OCI-LY3 (cell line): ENCODE measurements at regions not wholly inside any gene's neighbourhood (a gene's known extent, or its start where the extent isn't known, plus 50 kb on each side); places are given as distances from the start of the nearest gene placed in this dataset.

ENCODE experiments used
- H2AFZ ChIP-seq: fragments of 200-600, 300-600 bp; shearing (Covaris generic); 2 replicates; pipeline ENCODE4 v1.6.0; 2014; ENCODE audit warnings: antibody characterized with exemption, low read depth, low read length
- H3K27ac ChIP-seq: fragments of 200-600, 300-600 bp; sonication (generic); 2 replicates; pipeline ENCODE4 v1.5.1; 2014; ENCODE audit warnings: mild to moderate bottlenecking, low read length, moderate library complexity, mixed read lengths
- H3K27me3 ChIP-seq: fragments of 200-600, 300-600 bp; sonication (generic); 2 replicates; pipeline ENCODE4 v1.6.1; 2014; ENCODE audit warnings: low read depth, low read length, mixed read lengths
- H3K36me3 ChIP-seq: fragments of 200-600, 300-600 bp; sonication (generic); replicated peaks from 2 replicates; pipeline ENCODE3; 2014; ENCODE audit warnings: low read depth, low read length, mixed read lengths
- H3K4me1 ChIP-seq: fragments of 300-600, 200-600 bp; sonication (generic); 2 replicates; pipeline ENCODE4 v1.6.1; 2014; ENCODE audit warnings: low read length, mixed read lengths
- H3K4me2 ChIP-seq: fragments of 200-600, 300-600 bp; sonication (generic); 2 replicates; pipeline ENCODE4 v1.6.1; 2014; ENCODE audit warnings: low read length, mixed read lengths
- H3K4me3 ChIP-seq: fragments of 300-600, 200-600 bp; sonication (generic); 2 replicates; pipeline ENCODE4 v1.5.1; 2014; ENCODE audit warnings: antibody characterized with exemption, mild to moderate bottlenecking, low read length, moderate library complexity
- H3K79me2 ChIP-seq: fragments of 300-600, 200-600 bp; shearing (Covaris generic); 2 replicates; pipeline ENCODE4 v1.6.1; 2014; ENCODE audit warnings: mild to moderate bottlenecking, low read length, mixed read lengths
- H3K9ac ChIP-seq: fragments of 300-600, 200-600 bp; shearing (Covaris generic); 2 replicates; pipeline ENCODE4 v1.6.0; 2014; ENCODE audit warnings: mild to moderate bottlenecking, low read length, moderate library complexity
- H3K9me3 ChIP-seq: fragments of 200-600, 300-600 bp; shearing (Covaris generic); 2 replicates; pipeline ENCODE4 v1.6.1; 2014; ENCODE audit warnings: low read length, mixed read lengths; ENCODE audit not compliant: insufficient read depth
- H4K20me1 ChIP-seq: fragments of 200-600, 300-600 bp; sonication (generic); 2 replicates; pipeline ENCODE4 v1.6.1; 2016; ENCODE audit warnings: low read length, mixed read lengths; ENCODE audit not compliant: insufficient read depth
- EZH2phosphoT487 ChIP-seq: fragments of 200-600 bp; shearing (Covaris generic); IDR thresholded peaks from 2 replicates; pipeline ENCODE4 v1.6.1; 2018; ENCODE audit warnings: antibody characterized with exemption, mixed run types, low read depth
- TF ChIP-seq, protein P1 (sequence below): fragments of 200-600, 300-600 bp; sonication (generic); IDR thresholded peaks from 2 replicates; pipeline ENCODE4 v1.5.1; 2014; ENCODE audit warnings: antibody characterized with exemption, low read length, low read depth

DNA sequence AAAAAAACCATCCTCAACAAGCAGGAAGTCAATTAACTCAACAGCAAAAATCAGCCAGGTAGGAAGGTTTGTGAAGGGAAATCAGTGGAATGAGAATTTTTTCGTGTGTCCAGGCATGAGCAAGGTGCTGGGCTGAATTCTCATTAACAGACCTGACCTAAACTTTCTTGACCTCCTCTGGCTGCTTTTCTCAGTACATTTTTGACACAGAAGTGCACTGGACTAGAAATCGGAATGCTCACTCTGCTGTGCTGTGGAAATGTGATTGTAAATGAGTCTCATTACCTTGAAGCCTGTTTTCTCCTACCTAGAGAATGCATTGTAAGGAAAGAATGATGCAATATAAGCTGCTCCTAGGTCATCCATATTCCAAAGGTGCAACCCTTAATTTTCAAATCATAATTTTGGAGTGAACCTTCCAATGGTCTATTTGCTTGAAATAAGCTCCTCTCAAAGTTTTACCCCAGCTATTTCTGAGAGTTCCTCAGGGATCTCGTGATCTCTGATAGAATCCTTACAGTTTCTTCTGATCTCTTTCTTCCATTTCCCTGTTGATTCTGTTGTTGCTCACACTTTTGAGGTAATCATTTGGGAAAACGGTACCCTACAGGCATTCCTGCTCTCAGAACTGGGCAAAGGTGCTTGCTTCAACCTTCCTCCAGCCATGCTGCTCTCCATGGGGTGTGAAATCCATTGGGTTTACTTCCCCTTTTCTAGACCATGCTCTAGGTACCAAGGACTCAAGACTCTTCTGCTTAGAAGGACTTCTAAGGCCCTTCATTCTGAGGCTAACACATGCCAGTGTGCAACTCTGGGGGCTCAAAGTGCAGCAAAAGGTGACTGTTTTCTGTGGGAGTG, 104.9 kb upstream of the ITPRID2 start:
- no peak overlapping the region for H3K4me3 ChIP-seq
- no peak overlapping the region for H2AFZ ChIP-seq
- H3K27ac ChIP-seq: no peak overlapping the region
- H3K4me1 ChIP-seq: peaks cover 27% of the 10 kb centered on the region
- H3K9me3 ChIP-seq: no peaks in the 10 kb centered on the region
- peaks cover 4% of the 10 kb centered on the region; the same call in 1 of the 2 replicates for H3K27me3 ChIP-seq
- TF ChIP-seq, protein P1, sequence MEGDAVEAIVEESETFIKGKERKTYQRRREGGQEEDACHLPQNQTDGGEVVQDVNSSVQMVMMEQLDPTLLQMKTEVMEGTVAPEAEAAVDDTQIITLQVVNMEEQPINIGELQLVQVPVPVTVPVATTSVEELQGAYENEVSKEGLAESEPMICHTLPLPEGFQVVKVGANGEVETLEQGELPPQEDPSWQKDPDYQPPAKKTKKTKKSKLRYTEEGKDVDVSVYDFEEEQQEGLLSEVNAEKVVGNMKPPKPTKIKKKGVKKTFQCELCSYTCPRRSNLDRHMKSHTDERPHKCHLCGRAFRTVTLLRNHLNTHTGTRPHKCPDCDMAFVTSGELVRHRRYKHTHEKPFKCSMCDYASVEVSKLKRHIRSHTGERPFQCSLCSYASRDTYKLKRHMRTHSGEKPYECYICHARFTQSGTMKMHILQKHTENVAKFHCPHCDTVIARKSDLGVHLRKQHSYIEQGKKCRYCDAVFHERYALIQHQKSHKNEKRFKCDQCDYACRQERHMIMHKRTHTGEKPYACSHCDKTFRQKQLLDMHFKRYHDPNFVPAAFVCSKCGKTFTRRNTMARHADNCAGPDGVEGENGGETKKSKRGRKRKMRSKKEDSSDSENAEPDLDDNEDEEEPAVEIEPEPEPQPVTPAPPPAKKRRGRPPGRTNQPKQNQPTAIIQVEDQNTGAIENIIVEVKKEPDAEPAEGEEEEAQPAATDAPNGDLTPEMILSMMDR: no peak
- TF ChIP-seq EZH2phosphoT487: no peak
- no peaks in the 10 kb centered on the region for H3K79me2 ChIP-seq
- no peaks in the 10 kb centered on the region for H4K20me1 ChIP-seq
- H3K4me2 ChIP-seq: no peak overlapping the region
- H3K9ac ChIP-seq: no peak overlapping the region
- no peaks in the 10 kb centered on the region for H3K36me3 ChIP-seq

DNA sequence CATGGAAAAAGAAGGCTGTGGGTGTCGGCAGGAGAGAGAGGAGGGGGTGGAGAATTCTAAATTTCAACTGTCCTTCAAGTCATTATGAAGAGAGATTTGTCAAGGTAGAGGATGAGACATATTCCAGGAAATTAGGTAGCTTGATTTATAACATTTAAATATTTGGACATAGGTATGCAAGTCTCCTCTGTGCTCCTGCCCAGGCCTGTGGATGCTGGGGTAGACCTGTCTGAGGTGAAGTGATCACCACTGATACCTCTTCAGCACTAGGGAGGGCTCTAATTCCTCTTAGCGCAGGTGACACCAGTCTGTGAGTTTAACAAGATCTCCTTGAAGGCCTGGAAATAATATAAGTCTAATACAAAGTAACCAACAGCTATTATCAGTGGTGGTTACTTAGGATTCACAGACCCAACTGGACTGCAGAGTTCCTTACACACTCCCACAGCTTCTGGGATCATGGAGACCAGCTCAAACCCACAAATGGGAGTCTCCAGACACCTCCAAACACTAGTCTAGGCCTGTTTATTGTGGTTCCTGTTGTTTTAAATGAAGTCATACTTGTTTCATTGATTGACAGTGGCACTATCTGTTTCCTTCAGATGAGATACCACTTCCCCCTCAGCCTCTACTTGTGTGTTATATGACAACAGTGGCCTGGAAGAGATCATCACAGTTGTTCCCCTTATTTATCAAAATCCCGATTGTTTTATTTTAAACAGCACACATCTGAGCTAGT, 104.1 kb upstream of the ITPRID2 start:
- no peaks in the 10 kb centered on the region for H4K20me1 ChIP-seq
- H3K9me3 ChIP-seq: peaks cover 3% of the 10 kb centered on the region; the same call in 1 of the 2 replicates
- peaks cover 4% of the 10 kb centered on the region; the same call in 1 of the 2 replicates for H3K27me3 ChIP-seq
- no peak overlapping the region for H3K9ac ChIP-seq
- H3K79me2 ChIP-seq: no peaks in the 10 kb centered on the region
- no peaks in the 10 kb centered on the region for H3K36me3 ChIP-seq
- TF ChIP-seq, protein P1: no peak
- TF ChIP-seq EZH2phosphoT487: no peak
- no peak overlapping the region for H3K27ac ChIP-seq
- H3K4me2 ChIP-seq: no peak overlapping the region
- no peak overlapping the region for H3K4me3 ChIP-seq
- peaks cover 30% of the 10 kb centered on the region for H3K4me1 ChIP-seq
- no peak overlapping the region for H2AFZ ChIP-seq

DNA sequence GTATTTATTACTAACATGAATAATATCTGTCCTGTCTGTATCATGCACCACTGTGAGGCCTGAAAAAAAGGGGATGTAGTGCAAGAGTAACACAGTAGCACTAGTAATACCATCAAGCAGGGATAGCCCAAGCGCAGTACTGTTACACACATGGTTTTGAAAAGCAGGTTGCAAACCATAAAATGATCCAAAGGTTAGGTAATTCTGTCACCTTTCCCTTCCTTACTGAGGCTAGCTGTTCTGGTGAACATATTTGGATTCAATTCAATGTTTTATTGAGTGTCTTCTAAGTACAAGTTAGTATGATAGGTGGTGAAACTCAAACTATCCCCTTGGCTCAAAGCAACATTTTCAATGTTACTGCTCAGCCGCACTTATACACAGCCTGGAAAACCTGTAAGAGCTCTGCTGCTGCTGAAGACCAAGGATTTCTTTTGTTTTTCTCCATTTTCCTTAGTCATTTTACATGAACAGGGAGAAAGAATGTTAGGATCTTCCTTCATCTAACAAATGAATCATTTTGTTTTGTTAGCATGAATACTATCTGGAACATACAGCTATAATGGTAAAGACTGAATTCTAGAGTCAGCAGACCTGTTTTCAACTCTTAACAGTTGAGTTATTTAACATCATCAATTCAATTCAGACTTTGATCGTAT, 102.5 kb upstream of the ITPRID2 start:
- peaks cover 7% of the 10 kb centered on the region; the same call in 1 of the 2 replicates for H3K9me3 ChIP-seq
- no peaks in the 10 kb centered on the region for H3K79me2 ChIP-seq
- no peak overlapping the region for H2AFZ ChIP-seq
- H3K36me3 ChIP-seq: peaks cover 3% of the 10 kb centered on the region
- H3K4me2 ChIP-seq: no peak overlapping the region
- H3K4me1 ChIP-seq: peaks cover 30% of the 10 kb centered on the region
- H3K9ac ChIP-seq: no peak overlapping the region
- H3K27ac ChIP-seq: no peak overlapping the region
- TF ChIP-seq, protein P1: no peak
- TF ChIP-seq EZH2phosphoT487: no peak
- peaks cover 4% of the 10 kb centered on the region; the same call in 1 of the 2 replicates for H3K27me3 ChIP-seq
- no peak overlapping the region for H3K4me3 ChIP-seq
- H4K20me1 ChIP-seq: no peaks in the 10 kb centered on the region
